SK-N-MC (cell line): ENCODE measurements at regions not wholly inside any gene's neighbourhood (a gene's known extent, or its start where the extent isn't known, plus 50 kb on each side); places are given as distances from the start of the nearest gene placed in this dataset.

ENCODE experiments used
- EZH2 ChIP-seq: fragments of 200-600 bp; sonication (generic); IDR thresholded peaks from one replicate; pipeline ENCODE4 v1.6.1; 2017; ENCODE audit warnings: antibody characterized with exemption
- FOXP2 ChIP-seq: optimal IDR thresholded peaks from 2 replicates; pipeline ENCODE3; 2011; ENCODE audit warnings: mild to moderate bottlenecking, moderate library complexity; ENCODE audit not compliant: insufficient read depth; ENCODE audit errors: extremely low read length, control extremely low read depth
- POLR2AphosphoS5 ChIP-seq: IDR thresholded peaks from 2 replicates; pipeline ENCODE4 v1.6.1; 2012; ENCODE audit warnings: mild to moderate bottlenecking, low read depth, low read length, borderline replicate concordance

GRCh38 chr3:187946163-187946691 lies 201.0 kb upstream of the BCL6 start:
- TF ChIP-seq POLR2AphosphoS5 = no peak
- no peak for TF ChIP-seq EZH2
- no peak for TF ChIP-seq FOXP2
